ENCODE measurements at regions not wholly inside any gene's neighbourhood (a gene's known extent, or its start where the extent isn't known, plus 50 kb on each side); places are given as distances from the start of the nearest gene placed in this dataset.
A peak's percentile ranks its signal among the peaks of the same experiment; 100 is the strongest.

GRCh38 chrX:94454159-94454558, 780.2 kb downstream of the FAM133A start:
- Histone ChIP-seq H3K4me1 (ENCODE audit: control insufficient read depth, insufficient read depth, low read length) (no peaks in the 10 kb centered on the region), H3K4me3 (ENCODE audit: low read length) (no peak overlapping the region), H3K27me3 (replicated peaks; ENCODE audit: control insufficient read depth, insufficient read depth, low read length) (no peaks in the 10 kb centered on the region), H3K9ac (ENCODE audit: low read length) (no peak overlapping the region), H3K36me3 (ENCODE audit: control insufficient read depth, insufficient read depth, low read length, severe bottlenecking) (no peaks in the 10 kb centered on the region), H3K9me3 (ENCODE audit: control insufficient read depth, low read length) (no peaks in the 10 kb centered on the region)
- no peak for DNase-seq (ENCODE audit: low read depth)

GRCh38 chrX:94454606-94455005, 780.6 kb downstream of the FAM133A start:
- H3K4me1 ChIP-seq (ENCODE audit: control insufficient read depth, insufficient read depth, low read length), result no peaks in the 10 kb centered on the region
- H3K9me3 ChIP-seq (ENCODE audit: control insufficient read depth, low read length), result no peaks in the 10 kb centered on the region
- H3K27me3 ChIP-seq (replicated peaks; ENCODE audit: control insufficient read depth, insufficient read depth, low read length), result no peaks in the 10 kb centered on the region
- H3K9ac ChIP-seq (ENCODE audit: low read length), result no peak overlapping the region
- no peaks in the 10 kb centered on the region for H3K36me3 ChIP-seq (ENCODE audit: control insufficient read depth, insufficient read depth, low read length, severe bottlenecking)
- DNase-seq (ENCODE audit: low read depth), result no peak
- H3K4me3 ChIP-seq (ENCODE audit: low read length), result no peak overlapping the region

GRCh38 chrX:94455782-94456181, 781.8 kb downstream of the FAM133A start:
- Histone ChIP-seq H3K9me3 (ENCODE audit: control insufficient read depth, low read length) (no peaks in the 10 kb centered on the region), H3K27me3 (replicated peaks; ENCODE audit: control insufficient read depth, insufficient read depth, low read length) (no peaks in the 10 kb centered on the region), H3K9ac (ENCODE audit: low read length) (no peak overlapping the region), H3K36me3 (ENCODE audit: control insufficient read depth, insufficient read depth, low read length, severe bottlenecking) (no peaks in the 10 kb centered on the region), H3K4me1 (ENCODE audit: control insufficient read depth, insufficient read depth, low read length) (no peaks in the 10 kb centered on the region), H3K4me3 (ENCODE audit: low read length) (no peak overlapping the region)
- no peak for DNase-seq (ENCODE audit: low read depth)

DNA sequence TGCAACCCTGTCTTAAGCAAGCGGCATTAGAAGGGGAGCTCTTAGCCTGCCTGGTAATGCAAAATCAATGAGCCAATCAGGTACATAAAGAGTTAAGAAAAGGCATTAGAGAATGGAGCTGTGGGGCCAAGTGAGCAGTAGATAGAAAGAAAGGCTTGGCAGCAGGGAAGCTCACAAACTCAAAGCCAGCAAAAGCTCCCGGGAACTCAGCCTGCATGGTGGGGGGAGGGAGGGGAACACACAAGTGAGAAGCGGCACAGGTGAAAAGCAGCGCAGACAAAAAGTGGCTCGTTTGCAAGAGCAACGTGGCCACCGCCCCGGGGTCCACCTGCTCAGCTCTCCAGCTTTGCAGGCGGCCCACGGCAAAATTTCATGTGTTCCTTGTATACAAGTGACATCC, 818.5 kb downstream of the FAM133A start:
- no peak for DNase-seq (ENCODE audit: low read depth)
- no peaks in the 10 kb centered on the region for H3K4me1 ChIP-seq (ENCODE audit: control insufficient read depth, insufficient read depth, low read length)
- H3K36me3 ChIP-seq (ENCODE audit: control insufficient read depth, insufficient read depth, low read length, severe bottlenecking), result no peaks in the 10 kb centered on the region
- no peak overlapping the region for H3K9ac ChIP-seq (ENCODE audit: low read length)
- no peak overlapping the region for H3K4me3 ChIP-seq (ENCODE audit: low read length)
- H3K27me3 ChIP-seq (replicated peaks; ENCODE audit: control insufficient read depth, insufficient read depth, low read length), result no peaks in the 10 kb centered on the region
- peaks cover 13% of the 10 kb centered on the region for H3K9me3 ChIP-seq (ENCODE audit: control insufficient read depth, low read length)

GRCh38 chrX:94493405-94493804, 819.4 kb downstream of the FAM133A start:
- Histone ChIP-seq H3K9me3 (ENCODE audit: control insufficient read depth, low read length) (peaks cover 8% of the 10 kb centered on the region), H3K4me3 (ENCODE audit: low read length) (no peak overlapping the region), H3K9ac (ENCODE audit: low read length) (no peak overlapping the region), H3K4me1 (ENCODE audit: control insufficient read depth, insufficient read depth, low read length) (no peaks in the 10 kb centered on the region), H3K36me3 (ENCODE audit: control insufficient read depth, insufficient read depth, low read length, severe bottlenecking) (no peaks in the 10 kb centered on the region), H3K27me3 (replicated peaks; ENCODE audit: control insufficient read depth, insufficient read depth, low read length) (no peaks in the 10 kb centered on the region)
- DNase-seq (ENCODE audit: low read depth), result no peak

- Histone ChIP-seq H3K4me1 (ENCODE audit: control insufficient read depth, insufficient read depth, low read length) (no peaks in the 10 kb centered on the region), H3K9ac (ENCODE audit: low read length) (no peak overlapping the region), H3K27me3 (replicated peaks; ENCODE audit: control insufficient read depth, insufficient read depth, low read length) (no peaks in the 10 kb centered on the region), H3K4me3 (ENCODE audit: low read length) (no peak overlapping the region), H3K36me3 (ENCODE audit: control insufficient read depth, insufficient read depth, low read length, severe bottlenecking) (no peaks in the 10 kb centered on the region), H3K9me3 (ENCODE audit: control insufficient read depth, low read length) (no peaks in the 10 kb centered on the region)
- no peak for DNase-seq (ENCODE audit: low read depth)
These were observed 837.6 kb downstream of the FAM133A start for GRCh38 chrX:94511564-94511963.

DNA sequence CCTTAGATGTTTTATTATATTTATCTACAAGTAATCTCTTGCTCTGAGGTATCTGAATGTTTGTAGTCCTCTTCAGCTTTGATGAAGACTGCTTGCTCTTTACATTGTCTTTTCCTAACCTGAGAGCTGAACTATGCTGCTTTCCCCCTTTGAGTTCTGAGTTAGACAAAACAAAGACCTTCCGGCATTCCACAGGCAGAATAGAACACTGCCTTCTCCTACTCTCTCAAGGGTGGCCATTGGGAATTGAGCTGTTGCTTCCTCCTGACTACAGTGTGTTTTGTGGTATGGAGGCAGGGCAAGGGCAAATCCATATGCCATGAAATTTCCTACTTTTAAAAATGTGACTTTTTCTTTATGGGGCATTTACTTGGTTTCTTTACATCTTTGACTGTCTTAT, 841.0 kb downstream of the FAM133A start:
- no peaks in the 10 kb centered on the region for H3K4me1 ChIP-seq (ENCODE audit: control insufficient read depth, insufficient read depth, low read length)
- no peaks in the 10 kb centered on the region for H3K36me3 ChIP-seq (ENCODE audit: control insufficient read depth, insufficient read depth, low read length, severe bottlenecking)
- DNase-seq (ENCODE audit: low read depth), result no peak
- H3K4me3 ChIP-seq (ENCODE audit: low read length), result no peak overlapping the region
- H3K9ac ChIP-seq (ENCODE audit: low read length), result no peak overlapping the region
- no peaks in the 10 kb centered on the region for H3K9me3 ChIP-seq (ENCODE audit: control insufficient read depth, low read length)
- no peaks in the 10 kb centered on the region for H3K27me3 ChIP-seq (replicated peaks; ENCODE audit: control insufficient read depth, insufficient read depth, low read length)

DNA sequence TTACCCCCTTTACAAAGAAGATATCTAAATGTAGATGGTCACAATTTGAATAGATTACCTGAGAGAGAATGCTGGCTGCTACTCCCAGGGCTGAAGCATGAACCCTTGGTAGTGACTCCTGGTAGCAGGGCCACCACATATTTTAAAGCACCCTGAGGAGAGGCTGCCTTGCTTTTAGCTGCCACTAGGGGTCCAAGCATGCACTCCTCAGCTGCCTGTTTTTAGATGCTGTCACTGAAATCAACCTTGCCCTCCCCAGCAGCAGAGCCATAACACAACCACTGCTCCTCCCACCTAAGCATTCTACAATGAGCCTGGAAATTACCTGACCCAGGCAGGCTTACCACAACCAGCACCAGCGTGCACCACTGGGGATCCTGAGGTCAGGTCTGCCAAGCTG, 850.9 kb downstream of the FAM133A start:
- Histone ChIP-seq H3K9me3 (ENCODE audit: control insufficient read depth, low read length) (peaks cover 21% of the 10 kb centered on the region), H3K4me3 (ENCODE audit: low read length) (no peak overlapping the region), H3K4me1 (ENCODE audit: control insufficient read depth, insufficient read depth, low read length) (no peaks in the 10 kb centered on the region), H3K27me3 (replicated peaks; ENCODE audit: control insufficient read depth, insufficient read depth, low read length) (no peaks in the 10 kb centered on the region), H3K36me3 (ENCODE audit: control insufficient read depth, insufficient read depth, low read length, severe bottlenecking) (no peaks in the 10 kb centered on the region), H3K9ac (ENCODE audit: low read length) (no peak overlapping the region)
- DNase-seq (ENCODE audit: low read depth), result no peak

DNA sequence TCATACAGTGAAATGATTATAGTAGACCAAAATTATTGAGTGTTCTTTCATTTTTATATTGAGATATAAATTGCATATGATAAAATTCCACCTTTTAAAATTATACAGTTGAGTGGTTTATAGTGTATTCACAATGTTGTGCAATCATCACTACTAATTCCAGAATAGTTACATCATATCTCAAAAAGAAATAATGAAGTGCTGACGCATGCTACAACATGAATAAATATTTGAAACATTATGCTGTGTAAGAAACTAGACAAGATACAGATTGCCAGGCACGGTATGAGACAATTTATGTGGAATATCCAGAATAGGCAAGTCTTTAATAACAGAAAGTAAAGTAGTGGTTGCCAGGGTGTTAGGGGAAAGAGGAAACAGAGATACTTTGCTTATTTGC, 871.7 kb downstream of the FAM133A start:
- no peak for DNase-seq (ENCODE audit: low read depth)
- Histone ChIP-seq H3K4me3 (ENCODE audit: low read length) (no peak overlapping the region), H3K36me3 (ENCODE audit: control insufficient read depth, insufficient read depth, low read length, severe bottlenecking) (no peaks in the 10 kb centered on the region), H3K9me3 (ENCODE audit: control insufficient read depth, low read length) (peaks cover 16% of the 10 kb centered on the region), H3K4me1 (ENCODE audit: control insufficient read depth, insufficient read depth, low read length) (no peaks in the 10 kb centered on the region), H3K27me3 (replicated peaks; ENCODE audit: control insufficient read depth, insufficient read depth, low read length) (peaks cover 3% of the 10 kb centered on the region), H3K9ac (ENCODE audit: low read length) (no peak overlapping the region)

- Histone ChIP-seq H3K4me1 (ENCODE audit: control insufficient read depth, insufficient read depth, low read length) (no peaks in the 10 kb centered on the region), H3K4me3 (ENCODE audit: low read length) (no peak overlapping the region), H3K36me3 (ENCODE audit: control insufficient read depth, insufficient read depth, low read length, severe bottlenecking) (no peaks in the 10 kb centered on the region), H3K27me3 (replicated peaks; ENCODE audit: control insufficient read depth, insufficient read depth, low read length) (peaks cover 3% of the 10 kb centered on the region), H3K9ac (ENCODE audit: low read length) (no peak overlapping the region), H3K9me3 (ENCODE audit: control insufficient read depth, low read length) (peaks cover 9% of the 10 kb centered on the region)
- no peak for DNase-seq (ENCODE audit: low read depth)
These were observed 877.8 kb downstream of the FAM133A start for GRCh38 chrX:94551831-94552230.

DNA sequence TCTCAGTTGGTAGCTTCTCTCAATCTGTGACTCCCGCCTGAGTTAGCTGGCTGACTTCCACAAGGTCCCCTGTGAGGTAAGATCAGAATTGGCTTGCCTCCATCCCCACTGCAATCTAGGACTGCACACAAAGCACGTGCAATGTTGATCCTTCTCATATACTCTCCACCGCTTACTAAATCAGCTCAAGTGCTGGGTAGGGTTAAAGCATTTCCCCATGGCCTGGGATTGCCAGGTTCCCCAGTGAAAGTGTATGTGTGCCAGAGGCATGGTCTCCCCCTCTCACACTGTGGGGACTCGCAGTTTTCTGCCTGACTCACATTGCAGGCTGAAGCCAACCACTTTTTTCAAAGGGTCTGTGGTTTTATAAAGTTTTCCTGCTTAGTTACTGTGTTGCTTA, 886.9 kb downstream of the FAM133A start:
- Histone ChIP-seq H3K4me1 (ENCODE audit: control insufficient read depth, insufficient read depth, low read length) (no peaks in the 10 kb centered on the region), H3K4me3 (ENCODE audit: low read length) (no peak overlapping the region), H3K27me3 (replicated peaks; ENCODE audit: control insufficient read depth, insufficient read depth, low read length) (no peaks in the 10 kb centered on the region), H3K9ac (ENCODE audit: low read length) (no peak overlapping the region), H3K36me3 (ENCODE audit: control insufficient read depth, insufficient read depth, low read length, severe bottlenecking) (no peaks in the 10 kb centered on the region), H3K9me3 (ENCODE audit: control insufficient read depth, low read length) (peaks cover 27% of the 10 kb centered on the region)
- no peak for DNase-seq (ENCODE audit: low read depth)

DNA sequence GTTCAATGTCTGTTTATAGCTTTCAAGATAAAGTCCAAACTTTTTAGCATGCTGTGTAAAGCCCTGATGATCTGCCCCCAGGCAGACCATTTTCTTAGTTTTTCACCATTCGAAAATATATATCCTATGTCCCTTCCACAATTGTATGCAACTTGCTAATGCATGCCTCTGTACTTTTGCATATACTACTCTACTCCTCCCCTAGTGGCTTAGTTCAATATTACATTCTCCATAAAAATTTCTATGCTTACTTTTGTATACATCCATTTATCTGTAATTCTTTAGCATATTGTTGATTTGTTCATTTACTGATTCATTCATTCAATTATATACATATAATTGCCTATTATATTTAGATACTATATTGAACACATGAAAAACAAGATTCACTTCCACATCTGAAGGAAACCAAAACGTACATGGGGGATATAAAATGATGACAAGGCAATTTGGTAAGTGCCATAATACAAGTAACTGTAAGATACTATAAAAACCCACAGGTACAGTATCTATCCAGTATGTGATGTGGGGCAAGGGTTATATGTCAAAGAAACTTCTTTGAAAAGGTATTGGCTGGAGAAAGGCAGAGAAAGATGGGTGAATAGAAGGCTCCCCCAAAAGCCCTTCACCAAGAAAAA, 902.5 kb downstream of the FAM133A start:
- Histone ChIP-seq H3K36me3 (ENCODE audit: control insufficient read depth, insufficient read depth, low read length, severe bottlenecking) (no peaks in the 10 kb centered on the region), H3K9me3 (ENCODE audit: control insufficient read depth, low read length) (no peaks in the 10 kb centered on the region), H3K27me3 (replicated peaks; ENCODE audit: control insufficient read depth, insufficient read depth, low read length) (peaks cover 6% of the 10 kb centered on the region), H3K4me3 (ENCODE audit: low read length) (no peak overlapping the region), H3K4me1 (ENCODE audit: control insufficient read depth, insufficient read depth, low read length) (no peaks in the 10 kb centered on the region), H3K9ac (ENCODE audit: low read length) (no peak overlapping the region)
- DNase-seq (ENCODE audit: low read depth), result peak; percentile 0

Data from adipocyte (in vitro differentiated cells).